ENCODE measurements at regions not wholly inside any gene's neighbourhood (a gene's known extent, or its start where the extent isn't known, plus 50 kb on each side); places are given as distances from the start of the nearest gene placed in this dataset.

GRCh38 chr16:63185235-63185780 is 1149.1 kb upstream of the CDH8 start:
- H3K27ac ChIP-seq, result no peak overlapping the region
- no peak for DNase-seq (ENCODE audit: low spot score)
- no peak overlapping the region for H3K4me3 ChIP-seq
- TF ChIP-seq CTCF (IDR thresholded peaks at IDR 0.05), result no peak

DNA sequence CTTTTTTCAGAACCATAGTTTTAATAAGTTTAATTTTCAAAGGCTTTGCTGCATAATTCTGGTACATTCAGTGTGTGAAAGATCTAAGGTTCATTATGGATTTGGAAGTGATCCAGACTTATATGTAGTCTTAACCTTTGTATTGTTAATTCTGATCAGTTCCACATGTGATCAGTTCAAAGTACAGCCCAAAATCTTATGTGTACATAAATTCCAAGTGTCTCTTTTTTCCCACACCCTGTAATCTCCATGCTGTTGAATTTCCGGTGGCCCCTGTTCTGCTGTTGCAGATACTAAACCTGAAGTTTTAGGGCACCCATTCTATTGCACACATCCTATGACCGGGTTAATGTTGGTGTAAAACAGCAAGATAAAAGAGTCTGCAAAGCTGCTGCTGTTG is 1147.5 kb upstream of the CDH8 start:
- TF ChIP-seq CTCF (IDR thresholded peaks at IDR 0.05), result no peak
- no peak overlapping the region for H3K27ac ChIP-seq
- no peak overlapping the region for H3K4me3 ChIP-seq
- DNase-seq (ENCODE audit: low spot score), result no peak

GRCh38 chr16:63175313-63175712 is 1139.1 kb upstream of the CDH8 start:
- no peak overlapping the region for H3K27ac ChIP-seq
- H3K4me3 ChIP-seq, result no peak overlapping the region
- no peak for DNase-seq (ENCODE audit: low spot score)
- TF ChIP-seq CTCF (IDR thresholded peaks at IDR 0.05), result no peak

GRCh38 chr16:63174801-63175200 is 1138.6 kb upstream of the CDH8 start:
- Histone ChIP-seq H3K4me3 (no peak overlapping the region), H3K27ac (no peak overlapping the region)
- DNase-seq (ENCODE audit: low spot score), result no peak
- TF ChIP-seq CTCF (IDR thresholded peaks at IDR 0.05), result no peak

DNA sequence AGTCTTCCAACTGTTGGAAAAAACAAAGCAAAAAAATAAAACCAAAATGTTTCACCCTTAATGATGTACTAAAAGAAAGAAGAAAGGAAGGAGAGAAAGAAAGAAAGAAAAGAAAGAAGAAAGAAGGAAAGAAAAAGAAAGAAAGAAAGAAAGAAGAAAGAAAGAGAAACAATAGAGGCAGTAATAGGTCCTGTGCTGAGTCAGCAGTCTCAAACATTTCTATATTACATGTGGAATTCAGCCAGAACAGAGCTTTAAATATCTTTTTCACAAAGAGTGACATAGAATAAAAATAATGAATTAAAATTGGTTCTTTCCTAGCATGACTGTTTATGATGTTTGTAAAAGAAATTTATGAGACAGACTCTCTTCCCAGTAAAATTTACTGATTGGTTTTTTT is 1135.3 kb upstream of the CDH8 start:
- H3K4me3 ChIP-seq, result no peak overlapping the region
- no peak for TF ChIP-seq CTCF (IDR thresholded peaks at IDR 0.05)
- no peak for DNase-seq (ENCODE audit: low spot score)
- no peak overlapping the region for H3K27ac ChIP-seq

- TF ChIP-seq CTCF (IDR thresholded peaks at IDR 0.05), result no peak
These were observed 1132.9 kb upstream of the CDH8 start for GRCh38 chr16:63169100-63169499.

GRCh38 chr16:63157818-63158217 is 1121.6 kb upstream of the CDH8 start:
- no peak overlapping the region for H3K27ac ChIP-seq
- no peak for TF ChIP-seq CTCF (IDR thresholded peaks at IDR 0.05)
- H3K4me3 ChIP-seq, result no peak overlapping the region
- no peak for DNase-seq (ENCODE audit: low spot score)

More at GRCh38 chr16:63169100-63169499, 1132.9 kb upstream of the CDH8 start:
- DNase-seq (ENCODE audit: low spot score), result no peak
- no peak overlapping the region for H3K27ac ChIP-seq
- no peak overlapping the region for H3K4me3 ChIP-seq
